ENCODE measurements at regions not wholly inside any gene's neighbourhood (a gene's known extent, or its start where the extent isn't known, plus 50 kb on each side); places are given as distances from the start of the nearest gene placed in this dataset.

DNA sequence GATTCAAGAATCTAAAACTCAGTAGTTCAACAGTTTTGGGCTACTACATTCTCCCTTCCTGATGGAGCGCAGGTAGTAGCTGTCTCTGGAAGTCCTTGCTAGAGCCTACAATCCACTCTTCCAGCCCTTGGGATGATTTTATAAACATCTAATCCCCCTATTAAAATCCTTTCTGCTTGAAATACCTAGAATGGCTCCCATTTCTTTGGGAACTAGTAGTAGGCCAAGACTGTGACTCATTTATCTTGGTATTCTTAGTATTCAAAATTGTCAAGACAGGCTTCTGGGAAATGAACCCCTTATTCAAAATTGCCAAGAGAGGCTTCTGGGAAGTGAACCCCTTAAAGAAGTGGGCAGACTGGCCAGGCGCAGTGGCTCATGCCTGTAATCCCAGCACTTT is 142.5 kb upstream of the FGGY start:
- TF ChIP-seq, protein P1, sequence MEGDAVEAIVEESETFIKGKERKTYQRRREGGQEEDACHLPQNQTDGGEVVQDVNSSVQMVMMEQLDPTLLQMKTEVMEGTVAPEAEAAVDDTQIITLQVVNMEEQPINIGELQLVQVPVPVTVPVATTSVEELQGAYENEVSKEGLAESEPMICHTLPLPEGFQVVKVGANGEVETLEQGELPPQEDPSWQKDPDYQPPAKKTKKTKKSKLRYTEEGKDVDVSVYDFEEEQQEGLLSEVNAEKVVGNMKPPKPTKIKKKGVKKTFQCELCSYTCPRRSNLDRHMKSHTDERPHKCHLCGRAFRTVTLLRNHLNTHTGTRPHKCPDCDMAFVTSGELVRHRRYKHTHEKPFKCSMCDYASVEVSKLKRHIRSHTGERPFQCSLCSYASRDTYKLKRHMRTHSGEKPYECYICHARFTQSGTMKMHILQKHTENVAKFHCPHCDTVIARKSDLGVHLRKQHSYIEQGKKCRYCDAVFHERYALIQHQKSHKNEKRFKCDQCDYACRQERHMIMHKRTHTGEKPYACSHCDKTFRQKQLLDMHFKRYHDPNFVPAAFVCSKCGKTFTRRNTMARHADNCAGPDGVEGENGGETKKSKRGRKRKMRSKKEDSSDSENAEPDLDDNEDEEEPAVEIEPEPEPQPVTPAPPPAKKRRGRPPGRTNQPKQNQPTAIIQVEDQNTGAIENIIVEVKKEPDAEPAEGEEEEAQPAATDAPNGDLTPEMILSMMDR (IDR thresholded peaks at IDR 0.05), result no peak
- TF ChIP-seq, protein P2, sequence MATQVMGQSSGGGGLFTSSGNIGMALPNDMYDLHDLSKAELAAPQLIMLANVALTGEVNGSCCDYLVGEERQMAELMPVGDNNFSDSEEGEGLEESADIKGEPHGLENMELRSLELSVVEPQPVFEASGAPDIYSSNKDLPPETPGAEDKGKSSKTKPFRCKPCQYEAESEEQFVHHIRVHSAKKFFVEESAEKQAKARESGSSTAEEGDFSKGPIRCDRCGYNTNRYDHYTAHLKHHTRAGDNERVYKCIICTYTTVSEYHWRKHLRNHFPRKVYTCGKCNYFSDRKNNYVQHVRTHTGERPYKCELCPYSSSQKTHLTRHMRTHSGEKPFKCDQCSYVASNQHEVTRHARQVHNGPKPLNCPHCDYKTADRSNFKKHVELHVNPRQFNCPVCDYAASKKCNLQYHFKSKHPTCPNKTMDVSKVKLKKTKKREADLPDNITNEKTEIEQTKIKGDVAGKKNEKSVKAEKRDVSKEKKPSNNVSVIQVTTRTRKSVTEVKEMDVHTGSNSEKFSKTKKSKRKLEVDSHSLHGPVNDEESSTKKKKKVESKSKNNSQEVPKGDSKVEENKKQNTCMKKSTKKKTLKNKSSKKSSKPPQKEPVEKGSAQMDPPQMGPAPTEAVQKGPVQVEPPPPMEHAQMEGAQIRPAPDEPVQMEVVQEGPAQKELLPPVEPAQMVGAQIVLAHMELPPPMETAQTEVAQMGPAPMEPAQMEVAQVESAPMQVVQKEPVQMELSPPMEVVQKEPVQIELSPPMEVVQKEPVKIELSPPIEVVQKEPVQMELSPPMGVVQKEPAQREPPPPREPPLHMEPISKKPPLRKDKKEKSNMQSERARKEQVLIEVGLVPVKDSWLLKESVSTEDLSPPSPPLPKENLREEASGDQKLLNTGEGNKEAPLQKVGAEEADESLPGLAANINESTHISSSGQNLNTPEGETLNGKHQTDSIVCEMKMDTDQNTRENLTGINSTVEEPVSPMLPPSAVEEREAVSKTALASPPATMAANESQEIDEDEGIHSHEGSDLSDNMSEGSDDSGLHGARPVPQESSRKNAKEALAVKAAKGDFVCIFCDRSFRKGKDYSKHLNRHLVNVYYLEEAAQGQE (IDR thresholded peaks at IDR 0.05; ENCODE audit: insufficient read depth in 1 of 2, low read depth in 2 of 2, low read length in 1 of 2), result no peak
- TF ChIP-seq POLR2AphosphoS5 (IDR thresholded peaks at IDR 0.05; ENCODE audit: low read depth, low read length) (no peak), SIN3A (IDR thresholded peaks at IDR 0.05; ENCODE audit: borderline replicate concordance, insufficient read depth, low read depth, low read length) (no peak)
